GM23338 (cell line): ENCODE measurements at regions not wholly inside any gene's neighbourhood (a gene's known extent, or its start where the extent isn't known, plus 50 kb on each side); places are given as distances from the start of the nearest gene placed in this dataset.

ENCODE experiments used
- ATAC-seq: fragments of 200-7000 bp; cut with Tn5 transposase; 3 replicates; pipeline ENCODE4 v1.9.1; 2020
- DNase-seq: peaks from one replicate; pipeline ENCODE4 v3.0.0-alpha.2; 2015; ENCODE audit warnings: low spot score
- H2AFZ ChIP-seq: fragments of 200-600 bp; sonication (generic); 2 replicates; pipeline ENCODE4 v1.8.0; 2016; ENCODE audit warnings: antibody characterized with exemption, mild to moderate bottlenecking, moderate library complexity
- H3F3A ChIP-seq: fragments of 200-600 bp; sonication (generic); replicated peaks from 2 replicates; pipeline ENCODE4 v1.8.0; 2017; ENCODE audit warnings: antibody characterized with exemption, mixed run types, low read depth
- H3K27ac ChIP-seq: fragments of 200-600 bp; sonication (generic); 2 replicates; pipeline ENCODE4 v1.6.1; 2016; ENCODE audit warnings: low read depth
- H3K27me3 ChIP-seq: fragments of 200-600 bp; sonication (generic); 2 replicates; pipeline ENCODE4 v1.8.0; 2016; ENCODE audit warnings: mild to moderate bottlenecking, mixed run types, moderate library complexity; ENCODE audit not compliant: insufficient read depth
- H3K36me3 ChIP-seq: fragments of 200-600 bp; sonication (generic); 2 replicates; pipeline ENCODE4 v1.8.0; 2016; ENCODE audit warnings: mild to moderate bottlenecking; ENCODE audit not compliant: insufficient read depth
- H3K4me1 ChIP-seq: fragments of 200-600 bp; sonication (generic); 2 replicates; pipeline ENCODE4 v1.8.0; 2016; ENCODE audit warnings: mild to moderate bottlenecking, moderate library complexity; ENCODE audit not compliant: insufficient read depth
- H3K4me2 ChIP-seq: fragments of 200-600 bp; sonication (generic); 2 replicates; pipeline ENCODE4 v1.7.1; 2017; ENCODE audit warnings: mixed run types
- H3K4me3 ChIP-seq: fragments of 200-600 bp; sonication (generic); 2 replicates; pipeline ENCODE4 v1.6.1; 2016; ENCODE audit warnings: mixed run types
- H3K79me2 ChIP-seq: fragments of 200-600 bp; sonication (generic); replicated peaks from 2 replicates; pipeline ENCODE4 v1.8.0; 2017; ENCODE audit warnings: mild to moderate bottlenecking; ENCODE audit not compliant: insufficient read depth
- H3K9me2 ChIP-seq: fragments of 200-600 bp; sonication (generic); 2 replicates; pipeline ENCODE4 v1.8.0; 2017; ENCODE audit not compliant: insufficient read depth
- H4K20me1 ChIP-seq: fragments of 200-600 bp; sonication (generic); replicated peaks from 2 replicates; pipeline ENCODE4 v1.8.0; 2017; ENCODE audit warnings: mild to moderate bottlenecking; ENCODE audit not compliant: insufficient read depth
- H3K27ac Mint-ChIP-seq: 2 replicates; pipeline ENCODE4 v1.8.0; 2020; ENCODE audit warnings: inconsistent platforms, mild to moderate bottlenecking, moderate library complexity, mixed read lengths
- H3K27me3 Mint-ChIP-seq: 3 replicates; pipeline ENCODE4 v1.8.0; 2022; ENCODE audit warnings: low read depth, mild to moderate bottlenecking, moderate library complexity, mixed read lengths, inconsistent platforms; ENCODE audit not compliant: insufficient read depth, poor library complexity
- H3K36me3 Mint-ChIP-seq: 3 replicates; pipeline ENCODE4 v1.8.0; 2021; ENCODE audit warnings: low read depth, mild to moderate bottlenecking, inconsistent platforms, moderate library complexity, mixed read lengths
- H3K4me1 Mint-ChIP-seq: 3 replicates; pipeline ENCODE4 v1.8.0; 2020; ENCODE audit warnings: mild to moderate bottlenecking, inconsistent platforms, mixed read lengths
- H3K4me3 Mint-ChIP-seq: 3 replicates; pipeline ENCODE4 v1.8.0; 2021; ENCODE audit warnings: moderate library complexity, mild to moderate bottlenecking, inconsistent platforms, mixed read lengths
- H3K9me3 Mint-ChIP-seq: 3 replicates; pipeline ENCODE4 v1.8.0; 2020; ENCODE audit warnings: moderate library complexity, mild to moderate bottlenecking, inconsistent platforms, mixed read lengths
- CREB1 ChIP-seq: fragments of 250-450 bp; sonication (Bioruptor Pico); IDR thresholded peaks from 2 replicates; pipeline ENCODE4 v1.5.0; 2020; ENCODE audit warnings: low read depth, mild to moderate bottlenecking, moderate library complexity
- CTCF ChIP-seq, 2 experiments: fragments of 200-600 bp in 1 of 2; sonication (generic) in 1 of 2; conservative IDR thresholded peaks; 2 replicates each; pipeline versions ENCODE4 v1.5.1 to v1.6.1; 2016 to 2017; ENCODE audit warnings: antibody characterized with exemption in 2 of 2, low read depth in 2 of 2, mild to moderate bottlenecking in 2 of 2, moderate library complexity in 1 of 2
- ETS1 ChIP-seq: IDR thresholded peaks from 2 replicates; pipeline ENCODE4 v1.6.1; 2016; ENCODE audit warnings: antibody characterized with exemption
- EZH2 ChIP-seq: fragments of 200-600 bp; sonication (generic); IDR thresholded peaks from one replicate; pipeline ENCODE4 v1.8.0; 2017; ENCODE audit warnings: antibody characterized with exemption, mild to moderate bottlenecking, low read depth; ENCODE audit not compliant: unreplicated experiment
- EZH2phosphoT487 ChIP-seq: fragments of 200-600 bp; sonication (generic); IDR thresholded peaks from one replicate; pipeline ENCODE4 v1.8.1; 2018; ENCODE audit warnings: antibody characterized with exemption; ENCODE audit not compliant: unreplicated experiment
- JUNB ChIP-seq: IDR thresholded peaks from one replicate; pipeline ENCODE4 v1.6.1; 2016; ENCODE audit warnings: antibody characterized with exemption; ENCODE audit not compliant: unreplicated experiment
- NANOG ChIP-seq: IDR thresholded peaks from 2 replicates; pipeline ENCODE4 v1.6.1; 2016; ENCODE audit warnings: antibody characterized with exemption, borderline replicate concordance
- POLR2AphosphoS5 ChIP-seq: IDR thresholded peaks from 2 replicates; pipeline ENCODE4 v1.6.1; 2016; ENCODE audit warnings: antibody characterized with exemption, low read depth
- REST ChIP-seq: IDR thresholded peaks from one replicate; pipeline ENCODE4 v1.6.1; 2018; ENCODE audit warnings: antibody characterized with exemption; ENCODE audit not compliant: unreplicated experiment
- STAT1 ChIP-seq: IDR thresholded peaks from one replicate; pipeline ENCODE4 v1.6.1; 2016; ENCODE audit warnings: antibody characterized with exemption; ENCODE audit not compliant: unreplicated experiment
- ZNF114 ChIP-seq: fragments of 250-450 bp; sonication (Bioruptor Pico); IDR thresholded peaks from 2 replicates; pipeline ENCODE4 v1.5.0; 2020; ENCODE audit warnings: mild to moderate bottlenecking, moderate library complexity
- ZNF331 ChIP-seq: fragments of 250-450 bp; sonication (Bioruptor Pico); IDR thresholded peaks from 2 replicates; pipeline ENCODE4 v1.5.0; 2020; ENCODE audit warnings: low read depth, mild to moderate bottlenecking, moderate library complexity
- ZNF462 ChIP-seq: fragments of 250-450 bp; sonication (Bioruptor Pico); IDR thresholded peaks from 2 replicates; pipeline ENCODE4 v1.5.0; 2020; ENCODE audit warnings: mild to moderate bottlenecking, moderate library complexity

- no peak overlapping the region for H3K4me3 Mint-ChIP-seq
- Histone ChIP-seq H3K27me3 (no peaks in the 10 kb centered on the region), H3K79me2 (no peaks in the 10 kb centered on the region), H2AFZ (no peak overlapping the region), H3K27ac (no peak overlapping the region), H3K4me2 (no peak overlapping the region), H3K36me3 (no peaks in the 10 kb centered on the region), H3K4me1 (no peaks in the 10 kb centered on the region), H3K4me3 (no peak overlapping the region), H4K20me1 (no peaks in the 10 kb centered on the region), H3F3A (no peaks in the 10 kb centered on the region), H3K9me2 (no peaks in the 10 kb centered on the region)
- no peak for DNase-seq
- peaks cover 6% of the 10 kb centered on the region for H3K27me3 Mint-ChIP-seq
- H3K9me3 Mint-ChIP-seq: no peaks in the 10 kb centered on the region
- TF ChIP-seq CTCF (conservative IDR thresholded peaks at IDR 0.05; ENCODE audit: low read depth in 2 of 2): no peak
- TF ChIP-seq ZNF114 (CRISPR knock-in tag): no peak
- TF ChIP-seq ZNF462: no peak
- no peak for TF ChIP-seq CREB1
- no peak for TF ChIP-seq POLR2AphosphoS5
- TF ChIP-seq NANOG: no peak
- TF ChIP-seq EZH2: no peak
- no peak for TF ChIP-seq EZH2phosphoT487
- no peak for TF ChIP-seq JUNB
- TF ChIP-seq STAT1: no peak
- TF ChIP-seq ZNF331 (CRISPR knock-in tag): no peak
- TF ChIP-seq ETS1: no peak
- no peak for TF ChIP-seq REST
- H3K27ac Mint-ChIP-seq: no peak overlapping the region
- no peaks in the 10 kb centered on the region for H3K36me3 Mint-ChIP-seq
- ATAC-seq: no peak
- peaks cover 3% of the 10 kb centered on the region; the same call in 1 of the 3 replicates for H3K4me1 Mint-ChIP-seq
Measured at GRCh38 chr10:3676564-3676963, 108.4 kb downstream of the KLF6 start.
